GM10266 (cell line): ENCODE measurements at regions not wholly inside any gene's neighbourhood (a gene's known extent, or its start where the extent isn't known, plus 50 kb on each side); places are given as distances from the start of the nearest gene placed in this dataset.
A peak's percentile ranks its signal among the peaks of the same experiment; 100 is the strongest.

Experiments
- DNase-seq: peaks from one replicate; pipeline ENCODE4 v3.0.0; 2012; ENCODE audit errors: extremely low spot score
- CTCF ChIP-seq: IDR thresholded peaks from 2 replicates; pipeline ENCODE4 v1.5.1; 2012; ENCODE audit warnings: mild to moderate bottlenecking, low read depth; ENCODE audit not compliant: control insufficient read depth, insufficient read depth; ENCODE audit errors: missing control alignments

DNA sequence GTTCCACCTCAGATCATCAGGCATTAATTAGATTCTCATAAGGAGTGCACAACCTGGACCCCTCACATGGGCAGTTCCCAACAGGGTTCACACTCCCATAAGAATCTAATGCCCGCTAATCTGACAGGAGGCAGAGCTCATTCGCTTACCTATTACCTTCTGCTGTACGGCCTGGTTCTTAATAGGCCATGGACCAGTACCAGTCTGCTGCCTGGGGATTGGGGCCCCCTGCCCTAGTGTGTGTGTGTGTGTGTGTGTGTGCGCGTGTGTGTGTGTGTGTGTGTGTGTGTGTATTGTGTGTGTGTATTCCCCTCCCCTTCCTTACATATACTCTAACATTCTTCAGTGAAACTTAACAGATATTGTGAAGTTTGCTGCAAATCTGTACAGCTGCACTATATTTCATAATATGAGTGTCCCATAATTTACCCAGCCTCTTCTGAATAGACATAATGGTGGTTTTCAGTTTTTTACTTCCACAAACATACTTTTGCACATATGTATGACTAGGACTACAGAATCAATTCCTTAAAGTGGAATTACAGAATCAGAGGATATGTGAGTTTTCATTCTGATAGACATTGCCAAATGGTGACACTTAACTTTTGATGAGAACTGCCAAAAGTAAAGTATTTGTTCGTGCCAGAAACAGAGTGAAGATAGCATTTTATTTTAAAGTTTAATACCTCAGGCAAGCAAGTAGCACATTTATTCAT, 205.2 kb upstream of the EEA1 start:
- no peak for DNase-seq
- TF ChIP-seq CTCF: no peak

DNA sequence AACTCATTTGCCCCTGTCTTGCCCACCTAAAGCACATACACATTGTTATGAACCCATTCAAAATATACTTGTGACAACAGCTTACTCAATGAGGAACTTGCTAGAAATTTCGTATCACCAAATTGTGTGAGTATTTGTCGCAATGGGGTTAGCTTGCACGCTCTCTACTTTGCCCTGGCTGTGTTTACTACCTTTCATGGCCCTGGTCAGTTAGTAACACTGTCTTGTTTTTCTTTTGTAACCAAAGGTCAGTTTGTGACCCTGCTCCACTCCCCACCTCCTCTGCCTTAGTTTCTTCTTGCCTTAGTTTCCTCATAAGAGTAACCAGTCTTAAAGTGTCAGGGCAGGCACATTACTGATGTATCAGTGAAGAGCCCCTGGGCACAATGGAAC, 205.8 kb upstream of the EEA1 start:
- no peak for DNase-seq
- no peak for TF ChIP-seq CTCF

DNA sequence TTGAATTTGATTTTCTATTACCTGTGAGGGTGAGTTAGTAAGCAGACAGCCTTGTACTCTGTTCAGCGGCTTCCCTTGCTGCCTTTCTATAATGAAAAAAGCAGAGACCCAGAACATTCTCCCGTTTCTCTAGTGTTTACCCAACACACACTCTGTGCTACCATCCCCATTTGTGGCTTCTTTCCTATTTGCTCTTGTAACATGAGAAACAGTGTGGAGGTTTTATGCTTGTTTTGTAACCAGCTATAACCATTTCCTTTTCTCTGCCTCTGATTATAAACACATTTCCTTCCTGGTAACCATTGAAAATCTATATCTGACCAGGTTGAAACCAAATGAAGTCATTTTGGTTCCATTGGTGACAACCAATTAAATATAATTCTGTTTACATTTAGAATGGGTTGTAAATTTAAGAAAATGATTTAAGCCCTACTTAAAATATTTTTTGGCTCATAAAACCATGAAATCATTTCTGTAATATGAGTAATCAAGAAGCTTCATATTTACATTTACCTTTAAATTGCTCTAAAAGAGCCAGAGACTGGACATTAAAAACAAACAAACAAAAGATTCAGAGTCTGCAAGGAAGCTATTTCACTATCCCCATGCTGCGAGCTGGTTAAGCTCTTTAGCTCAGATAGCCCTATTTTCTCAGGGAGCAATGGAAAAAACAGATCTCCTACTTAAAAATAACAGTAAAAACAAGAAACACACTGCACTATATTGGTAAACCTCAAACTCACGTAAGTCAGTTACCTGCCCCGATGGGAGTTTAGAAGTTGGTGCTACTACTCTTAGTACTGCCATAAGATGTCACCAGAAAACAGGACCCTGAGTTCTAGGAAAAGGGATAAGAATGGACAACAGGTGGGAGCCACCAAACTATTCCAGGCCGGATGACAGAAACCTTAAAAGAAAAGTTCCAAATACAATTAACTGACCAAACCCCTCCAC, 206.5 kb upstream of the EEA1 start:
- TF ChIP-seq CTCF: no peak
- peak; percentile 17 for DNase-seq

DNA sequence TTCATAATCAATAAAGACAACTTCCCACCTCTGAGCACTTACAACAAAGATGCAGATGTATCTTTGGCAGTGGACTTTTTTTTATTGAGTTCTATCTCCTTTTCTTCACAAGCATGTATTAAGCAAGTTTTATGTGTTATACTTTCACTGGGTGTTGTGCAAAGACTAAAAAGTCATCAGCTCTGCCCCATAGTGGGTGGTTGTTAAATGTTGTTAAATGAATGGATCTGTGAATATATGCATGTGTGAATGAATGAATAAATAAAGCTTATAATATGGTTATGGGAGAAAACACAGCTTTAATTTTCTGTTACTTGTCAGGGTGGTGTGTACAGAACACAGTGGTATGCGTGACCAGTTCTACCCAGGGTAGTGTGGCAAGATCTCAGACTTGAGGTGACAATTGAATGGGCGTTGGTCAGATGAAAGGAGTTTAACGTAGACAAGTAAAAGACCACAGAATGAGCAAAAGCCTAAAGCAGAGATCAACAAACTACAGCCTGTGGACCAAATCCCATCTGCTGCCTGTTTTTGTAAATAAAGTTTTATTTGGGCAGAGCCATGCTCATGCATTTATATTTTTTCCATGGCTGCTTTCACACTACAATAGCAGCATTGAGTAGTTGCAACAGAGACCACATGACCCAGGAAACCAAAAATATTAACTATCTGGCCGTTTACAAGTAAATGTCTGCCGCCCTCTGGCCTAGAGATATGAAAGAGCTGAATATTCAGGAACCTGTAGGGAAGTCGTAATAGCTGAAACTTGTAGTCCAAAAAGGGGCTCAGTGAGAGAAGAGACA, 207.4 kb upstream of the EEA1 start:
- DNase-seq: no peak
- TF ChIP-seq CTCF: peak; percentile 14

- no peak for TF ChIP-seq CTCF
- DNase-seq: peak; percentile 21
Measured at GRCh38 chr12:93137656-93138612, 208.8 kb upstream of the EEA1 start.

- DNase-seq: peak; percentile 16
- no peak for TF ChIP-seq CTCF
Measured at GRCh38 chr12:93139028-93139665, 210.1 kb upstream of the EEA1 start.
